Neuronal stem cell (in vitro differentiated cells): ENCODE measurements at regions not wholly inside any gene's neighbourhood (a gene's known extent, or its start where the extent isn't known, plus 50 kb on each side); places are given as distances from the start of the nearest gene placed in this dataset.

Experiments used
- DNase-seq: peaks from one replicate; pipeline ENCODE4 v3.0.0-alpha.2; 2013; ENCODE audit warnings: low spot score
- H2AFZ ChIP-seq: one replicate; pipeline ENCODE4 v1.6.1; 2013; ENCODE audit warnings: mild to moderate bottlenecking, low read length, inconsistent platforms
- H2AK5ac ChIP-seq: 2 replicates; pipeline ENCODE4 v1.6.1; 2013; ENCODE audit warnings: low read depth, mild to moderate bottlenecking, inconsistent platforms, low read length, moderate library complexity, mixed read lengths
- H2BK120ac ChIP-seq: 2 replicates; pipeline ENCODE4 v1.6.1; 2013; ENCODE audit warnings: low read depth, mild to moderate bottlenecking, inconsistent platforms, low read length, moderate library complexity, mixed read lengths
- H2BK12ac ChIP-seq: one replicate; pipeline ENCODE4 v1.6.1; 2013; ENCODE audit warnings: low read length, inconsistent platforms
- H2BK15ac ChIP-seq: 2 replicates; pipeline ENCODE4 v1.6.1; 2013; ENCODE audit warnings: mild to moderate bottlenecking, low read length, inconsistent platforms, mixed read lengths
- H2BK5ac ChIP-seq: one replicate; pipeline ENCODE4 v1.6.1; 2013; ENCODE audit warnings: inconsistent platforms, mild to moderate bottlenecking, low read length, moderate library complexity
- H3K14ac ChIP-seq: one replicate; pipeline ENCODE4 v1.6.1; 2013; ENCODE audit warnings: low read length, inconsistent platforms
- H3K18ac ChIP-seq: 2 replicates; pipeline ENCODE4 v1.6.1; 2013; ENCODE audit warnings: low read length, inconsistent platforms
- H3K23ac ChIP-seq: 2 replicates; pipeline ENCODE4 v1.6.1; 2013; ENCODE audit warnings: low read depth, mild to moderate bottlenecking, mixed read lengths, low read length, inconsistent platforms; ENCODE audit not compliant: poor library complexity
- H3K27ac ChIP-seq: replicated peaks from 3 replicates; pipeline ENCODE4 v1.5.1; 2013; ENCODE audit warnings: low read length, inconsistent platforms
- H3K27me3 ChIP-seq, 3 experiments: 2 replicates each; pipeline ENCODE4 v1.6.1; 2013; ENCODE audit warnings: low read length in 3 of 3, mild to moderate bottlenecking in 2 of 3, inconsistent platforms in 1 of 3, low read depth in 1 of 3, mixed read lengths in 1 of 3, moderate library complexity in 1 of 3; ENCODE audit not compliant: control insufficient read depth in 3 of 3, insufficient read depth in 3 of 3
- H3K36me3 ChIP-seq, 2 donors: replicated peaks in 1 of 2; 2 replicates each; pipeline ENCODE4 v1.6.1; 2013; ENCODE audit warnings: low read length in 2 of 2; ENCODE audit not compliant: control insufficient read depth in 2 of 2, insufficient read depth in 2 of 2
- H3K4ac ChIP-seq: 2 replicates; pipeline ENCODE4 v1.6.1; 2013; ENCODE audit warnings: inconsistent platforms, mild to moderate bottlenecking, low read length, moderate library complexity
- H3K4me1 ChIP-seq, 2 donors: 1 replicate in 1 of 2; 2 replicates in 1 of 2; pipeline ENCODE4 v1.6.1; 2013; ENCODE audit warnings: low read length in 2 of 2, low read depth in 1 of 2; ENCODE audit not compliant: control insufficient read depth in 2 of 2, insufficient read depth in 1 of 2
- H3K4me2 ChIP-seq: one replicate; pipeline ENCODE4 v1.6.1; 2013; ENCODE audit warnings: mild to moderate bottlenecking, low read length, inconsistent platforms; ENCODE audit not compliant: insufficient read depth, poor library complexity, severe bottlenecking
- H3K4me3 ChIP-seq, 2 donors: 2 replicates each; pipeline ENCODE4 v1.5.1; 2013; ENCODE audit warnings: low read length in 2 of 2, mild to moderate bottlenecking in 2 of 2, inconsistent platforms in 1 of 2, moderate library complexity in 1 of 2
- H3K79me1 ChIP-seq: one replicate; pipeline ENCODE4 v1.6.1; 2013; ENCODE audit warnings: low read depth, mild to moderate bottlenecking, inconsistent platforms, low read length, moderate library complexity
- H3K9ac ChIP-seq: one replicate; pipeline ENCODE4 v1.6.1; 2013; ENCODE audit warnings: mild to moderate bottlenecking, low read depth, low read length, inconsistent platforms; ENCODE audit not compliant: poor library complexity
- H3K9me3 ChIP-seq, 2 donors: replicated peaks in 1 of 2; 2 replicates each; pipeline versions ENCODE3 to v1.6.1; 2013; ENCODE audit warnings: low read length in 2 of 2, mild to moderate bottlenecking in 2 of 2, inconsistent platforms in 1 of 2, low read depth in 1 of 2, mixed read lengths in 1 of 2, moderate library complexity in 1 of 2; ENCODE audit not compliant: control insufficient read depth in 2 of 2, insufficient read depth in 1 of 2
- H4K8ac ChIP-seq: one replicate; pipeline ENCODE4 v1.6.1; 2013; ENCODE audit warnings: low read depth, mild to moderate bottlenecking, inconsistent platforms, low read length, moderate library complexity
- H4K91ac ChIP-seq: one replicate; pipeline ENCODE4 v1.6.1; 2013; ENCODE audit warnings: low read length, low read depth, mild to moderate bottlenecking, inconsistent platforms; ENCODE audit not compliant: poor library complexity
- WGBS, 2 donors: extraction: QIAGEN DNeasy Blood & Tissue Kit; methylation state at CpG; one replicate each; pipeline ENCODE4 v1.1.7; 2013; ENCODE audit warnings: missing lambda C conversion rate in 2 of 2, mixed read lengths in 1 of 2; ENCODE audit not compliant: insufficient read length in 2 of 2, insufficient replicate concordance in 1 of 2; ENCODE audit errors: extremely low coverage in 2 of 2; 5-methylcytosine and 5-hydroxymethylcytosine counted together

- Histone ChIP-seq H3K27ac (no peak overlapping the region), H3K23ac (peak overlapping the region; percentile 73), H2AK5ac (peak overlapping the region; percentile 46), H2AFZ (no peak overlapping the region), H2BK15ac (peak overlapping the region; percentile 37), H3K9me3 (peaks cover 0 to 2% of the 10 kb centered on the region in 2 donors), H3K18ac (peak overlapping the region; percentile 71), H3K4ac (no peak overlapping the region), H3K9ac (no peak overlapping the region), H3K79me1 (no peaks in the 10 kb centered on the region), H4K91ac (no peak overlapping the region), H3K4me2 (no peak overlapping the region), H3K14ac (peak overlapping the region; percentile 82), H3K4me1 (peaks cover 0 to 13% of the 10 kb centered on the region in 2 donors), H3K36me3 (no peaks in the 10 kb centered on the region), H2BK5ac (peak overlapping the region; percentile 87), H3K4me3 (no peak overlapping the region), H2BK120ac (no peak overlapping the region), H3K27me3 (peaks cover 0 to 88% (median 16%) of the 10 kb centered on the region in 3 experiments), H2BK12ac (no peak overlapping the region), H4K8ac (no peak overlapping the region)
- no CpG with 5 or more reads among the region's 10 CpGs for WGBS, 2 donors
- no peak for DNase-seq
Observed at GRCh38 chr17:79186406-79186805, 111.8 kb downstream of the ENGASE start.

GRCh38 chr17:79185671-79186070 is 111.0 kb downstream of the ENGASE start:
- no CpG with 5 or more reads among the region's 4 CpGs for WGBS, 2 donors
- no peak overlapping the region for H3K27ac ChIP-seq
- H3K9ac ChIP-seq, result peak overlapping the region; percentile 60
- H3K79me1 ChIP-seq, result no peaks in the 10 kb centered on the region
- H4K91ac ChIP-seq, result no peak overlapping the region
- H2BK15ac ChIP-seq, result peak overlapping the region; percentile 40
- peak overlapping the region; percentile 87 for H2BK5ac ChIP-seq
- no peak overlapping the region for H3K4ac ChIP-seq
- peak overlapping the region; percentile 63 for H2AK5ac ChIP-seq
- no peak overlapping the region for H4K8ac ChIP-seq
- no peak overlapping the region for H2AFZ ChIP-seq
- H3K14ac ChIP-seq, result no peak overlapping the region
- DNase-seq, result no peak
- H3K4me1 ChIP-seq, result peaks cover 0 to 7% of the 10 kb centered on the region in 2 donors
- H2BK12ac ChIP-seq, result no peak overlapping the region
- peaks cover 0 to 88% (median 16%) of the 10 kb centered on the region in 3 experiments for H3K27me3 ChIP-seq
- no peaks in the 10 kb centered on the region for H3K36me3 ChIP-seq
- peak overlapping the region; percentile 73 for H3K23ac ChIP-seq
- no peak overlapping the region for H3K18ac ChIP-seq
- H3K9me3 ChIP-seq, result peaks cover 0 to 2% of the 10 kb centered on the region in 2 donors
- H3K4me2 ChIP-seq, result no peak overlapping the region
- peak overlapping the region; percentile 1 for H2BK120ac ChIP-seq
- H3K4me3 ChIP-seq, result no peak overlapping the region

GRCh38 chr17:79184219-79184618 is 109.6 kb downstream of the ENGASE start:
- Histone ChIP-seq H3K14ac (peak overlapping the region; percentile 82), H3K23ac (peak overlapping the region; percentile 16), H3K18ac (peak overlapping the region; percentile 90), H4K8ac (no peak overlapping the region), H2BK15ac (peak overlapping the region; percentile 40), H3K9me3 (peaks cover 0 to 2% of the 10 kb centered on the region in 2 donors), H4K91ac (peak overlapping the region; percentile 92), H3K4me1 (peaks cover 0 to 4% of the 10 kb centered on the region in 2 donors), H3K27ac (no peak overlapping the region), H3K36me3 (no peaks in the 10 kb centered on the region), H3K4me3 (peak overlapping the region in 1 of 2 donors; percentile 2), H2BK12ac (peak overlapping the region; percentile 73), H3K4ac (peak overlapping the region; percentile 98), H2AFZ (no peak overlapping the region), H2AK5ac (peak overlapping the region; percentile 98), H3K4me2 (peak overlapping the region; percentile 98), H3K27me3 (peaks cover 0 to 89% (median 16%) of the 10 kb centered on the region in 3 experiments), H2BK120ac (peak overlapping the region; percentile 96), H3K9ac (peak overlapping the region; percentile 7), H3K79me1 (no peaks in the 10 kb centered on the region), H2BK5ac (no peak overlapping the region)
- WGBS, 2 donors, result no CpG with 5 or more reads among the region's 10 CpGs
- DNase-seq, result no peak

GRCh38 chr17:79183293-79184158 is 108.9 kb downstream of the ENGASE start:
- H3K18ac ChIP-seq, result peak overlapping the region; percentile 97
- peak overlapping the region; percentile 43 for H4K8ac ChIP-seq
- H3K4ac ChIP-seq, result no peak overlapping the region
- no peak overlapping the region for H2BK5ac ChIP-seq
- peak overlapping the region; percentile 98 for H2AK5ac ChIP-seq
- peaks cover 0 to 4% of the 10 kb centered on the region in 2 donors for H3K4me1 ChIP-seq
- peak overlapping the region; percentile 77 for H2AFZ ChIP-seq
- peak overlapping the region; percentile 33 to 86 for H3K4me3 ChIP-seq
- peaks cover 0 to 2% of the 10 kb centered on the region in 2 donors for H3K9me3 ChIP-seq
- no peak overlapping the region for H3K14ac ChIP-seq
- H3K9ac ChIP-seq, result peak overlapping the region; percentile 86
- no peaks in the 10 kb centered on the region for H3K36me3 ChIP-seq
- WGBS, 2 donors, result no CpG with 5 or more reads among the region's 93 CpGs
- H3K4me2 ChIP-seq, result peak overlapping the region; percentile 98
- H3K27ac ChIP-seq, result no peak overlapping the region
- no peak overlapping the region for H2BK120ac ChIP-seq
- peak; percentile 73 for DNase-seq
- H4K91ac ChIP-seq, result no peak overlapping the region
- no peaks in the 10 kb centered on the region for H3K79me1 ChIP-seq
- peaks cover 0 to 89% (median 16%) of the 10 kb centered on the region in 3 experiments for H3K27me3 ChIP-seq
- no peak overlapping the region for H3K23ac ChIP-seq
- peak overlapping the region; percentile 73 for H2BK12ac ChIP-seq
- peak overlapping the region; percentile 58 for H2BK15ac ChIP-seq
